Posterior vena cava (tissue), 2 donors: ENCODE measurements at regions not wholly inside any gene's neighbourhood (a gene's known extent, or its start where the extent isn't known, plus 50 kb on each side); places are given as distances from the start of the nearest gene placed in this dataset.

Experiments used
- DNase-seq: peaks from one replicate; pipeline ENCODE4 v3.0.0-alpha.2; 2020; ENCODE audit warnings: low spot score
- intact Hi-C, 2 donors: fragments of 100-400 bp; cut with DNase I; formaldehyde crosslinking; loops; one replicate each; pipeline versions ENCODE4 v1.14.1 to v1.14.2; 2022 to 2023
- donor health status: DM: yes; HTN: yes; CAD: no.
- donor health status: DM: yes; HTN: yes; CAD: no.

- no peak for DNase-seq
- intact Hi-C loops, result no loop called here
These were observed 1598.0 kb upstream of the TMEM132C start for GRCh38 chr12:126668961-126669360.

GRCh38 chr12:126676434-126676833 is 1590.5 kb upstream of the TMEM132C start:
- DNase-seq, result no peak
- intact Hi-C loops, result no loop called here

- no peak for DNase-seq
- intact Hi-C loops, result no loop called here
These were observed 1585.3 kb upstream of the TMEM132C start for GRCh38 chr12:126681676-126682075.

GRCh38 chr12:126684703-126685102 is 1582.3 kb upstream of the TMEM132C start:
- DNase-seq, result no peak
- intact Hi-C loops, result no loop called here

- intact Hi-C loops, result no loop called here
These were observed 1581.3 kb upstream of the TMEM132C start for GRCh38 chr12:126685636-126686035.

GRCh38 chr12:126688556-126688955 is 1578.4 kb upstream of the TMEM132C start:
- intact Hi-C loops, result no loop called here
- no peak for DNase-seq

More at GRCh38 chr12:126685636-126686035, 1581.3 kb upstream of the TMEM132C start:
- DNase-seq, result no peak

- intact Hi-C loops, result loop anchor here in 1 of 2 donors (5.0 kb wide), 1 partner anchor 1712 kb away; no protein-coding TSS in a partner anchor
- no peak for DNase-seq
These were observed 1566.9 kb upstream of the TMEM132C start for GRCh38 chr12:126700096-126700495.

GRCh38 chr12:126704609-126705008 is 1562.4 kb upstream of the TMEM132C start:
- no peak for DNase-seq
- intact Hi-C loops, result loop anchor here in 1 of 2 donors (5.0 kb wide), 1 partner anchor 1708 kb away; no protein-coding TSS in a partner anchor

GRCh38 chr12:126706300-126706699 is 1560.7 kb upstream of the TMEM132C start:
- no peak for DNase-seq
- intact Hi-C loops, result no loop called here

GRCh38 chr12:126708492-126708896 is 1558.5 kb upstream of the TMEM132C start:
- intact Hi-C loops, result no loop called here
- DNase-seq, result no peak

GRCh38 chr12:126718365-126718764 is 1548.6 kb upstream of the TMEM132C start:
- DNase-seq, result no peak
- intact Hi-C loops, result no loop called here

- intact Hi-C loops, result no loop called here
- no peak for DNase-seq
These were observed 1546.9 kb upstream of the TMEM132C start for GRCh38 chr12:126719912-126720705.

GRCh38 chr12:126726481-126727217 is 1540.3 kb upstream of the TMEM132C start:
- intact Hi-C loops, result no loop called here
- no peak for DNase-seq

- DNase-seq, result no peak
- intact Hi-C loops, result no loop called here
These were observed 1539.5 kb upstream of the TMEM132C start for GRCh38 chr12:126727218-126728075.

GRCh38 chr12:126734296-126734695 is 1532.7 kb upstream of the TMEM132C start:
- intact Hi-C loops, result no loop called here
- DNase-seq, result no peak

GRCh38 chr12:126734710-126735109 is 1532.3 kb upstream of the TMEM132C start:
- intact Hi-C loops, result no loop called here
- no peak for DNase-seq

- intact Hi-C loops, result no loop called here
- DNase-seq, result no peak
These were observed 1525.3 kb upstream of the TMEM132C start for GRCh38 chr12:126741536-126742240.

- no peak for DNase-seq
- intact Hi-C loops, result no loop called here
These were observed 1524.7 kb upstream of the TMEM132C start for GRCh38 chr12:126742241-126742641.

- DNase-seq, result no peak
- intact Hi-C loops, result no loop called here
These were observed 1519.3 kb upstream of the TMEM132C start for GRCh38 chr12:126747530-126748149.
